HG03135 (cell line): ENCODE measurements at regions not wholly inside any gene's neighbourhood (a gene's known extent, or its start where the extent isn't known, plus 50 kb on each side); places are given as distances from the start of the nearest gene placed in this dataset.
"Not testable (repeated sequence)": the region's sequence is repeated elsewhere in the genome, so short reads cannot be mapped to it uniquely, and the experiment has no call there.

Experiments used
- ATAC-seq: cut with Tn5 transposase; IDR thresholded peaks from one replicate; pipeline ENCODE4 v1.9.1; 2021; ENCODE audit warnings: mild to moderate bottlenecking, moderate library complexity; ENCODE audit not compliant: unreplicated experiment

DNA sequence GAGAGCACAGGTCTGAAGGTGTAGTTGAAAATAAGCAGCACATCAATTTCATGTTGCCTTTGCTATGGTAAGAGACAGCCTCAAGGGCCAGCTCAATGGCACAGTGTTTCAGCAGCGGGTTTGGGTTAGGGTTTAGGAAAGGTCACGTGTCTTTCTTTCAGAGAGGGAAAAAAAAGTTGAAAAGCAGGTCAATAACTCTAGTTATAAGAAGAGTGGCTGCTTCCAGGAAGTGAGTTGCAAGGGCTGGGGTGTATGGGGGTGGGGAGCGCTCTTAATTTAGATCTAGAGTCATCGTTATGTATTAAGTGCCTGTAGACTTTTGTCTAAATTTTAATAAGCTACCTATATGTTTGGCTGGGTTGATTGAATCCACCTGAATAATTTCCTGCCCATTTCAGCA lies 118.5 kb upstream of the SPAG17 start:
- ATAC-seq: no peak

DNA sequence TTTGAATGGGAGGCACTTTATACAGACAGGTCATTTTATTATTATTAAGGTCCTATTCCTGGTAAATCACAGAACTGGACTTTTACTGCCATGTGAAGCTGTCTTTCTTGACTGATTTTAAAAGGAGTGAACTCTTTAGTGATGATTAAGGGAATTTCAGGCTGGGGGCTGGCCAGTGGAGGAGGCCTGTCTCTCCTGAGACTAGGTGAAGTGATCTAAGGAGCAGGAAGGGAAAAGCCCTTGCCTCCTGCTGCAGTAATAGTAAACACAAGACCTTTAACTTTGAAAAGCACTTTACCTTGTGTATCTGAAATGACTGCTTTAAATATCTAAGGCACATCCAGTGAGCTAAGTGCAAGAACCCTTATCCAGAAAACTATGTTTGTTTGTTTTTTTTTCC lies 118.0 kb upstream of the SPAG17 start:
- ATAC-seq: no peak

DNA sequence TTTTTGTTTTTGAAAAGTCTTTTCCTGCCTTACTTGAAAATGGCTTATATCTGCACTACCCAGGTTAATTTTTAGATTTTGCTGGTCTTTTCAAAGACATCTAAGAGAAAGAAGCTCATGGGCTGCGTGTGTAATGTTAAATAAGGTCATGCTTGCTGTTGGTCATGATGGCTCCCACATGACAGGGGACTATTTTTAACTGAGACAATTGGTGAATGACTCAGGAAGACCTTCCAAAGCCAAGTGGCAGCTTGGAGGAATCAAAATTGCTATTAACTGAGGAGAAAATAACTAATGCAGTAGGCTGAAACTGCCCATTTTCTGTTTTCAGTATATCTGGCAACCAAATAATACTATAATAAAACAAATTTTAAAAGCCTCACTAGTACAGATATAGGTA lies 117.1 kb upstream of the SPAG17 start:
- ATAC-seq: no peak

DNA sequence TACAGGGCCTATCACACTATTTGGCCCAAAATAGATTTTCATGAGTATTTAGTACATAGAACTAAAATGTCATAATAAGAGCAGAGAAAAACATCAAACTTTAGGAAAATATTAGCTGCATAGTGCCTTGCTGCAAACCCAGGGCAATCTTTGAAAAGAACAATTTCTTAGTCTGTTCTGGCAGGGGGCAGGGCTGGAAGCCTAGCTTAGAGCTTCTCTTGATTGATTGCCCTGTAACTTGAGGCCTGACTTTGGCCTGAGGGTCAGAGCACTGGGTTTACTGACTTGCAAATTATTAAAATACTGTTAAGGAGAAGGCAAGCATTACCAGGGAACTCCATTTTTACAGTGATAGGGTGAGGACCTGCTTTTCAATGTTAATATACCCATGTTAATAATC lies 115.8 kb upstream of the SPAG17 start:
- no peak for ATAC-seq

DNA sequence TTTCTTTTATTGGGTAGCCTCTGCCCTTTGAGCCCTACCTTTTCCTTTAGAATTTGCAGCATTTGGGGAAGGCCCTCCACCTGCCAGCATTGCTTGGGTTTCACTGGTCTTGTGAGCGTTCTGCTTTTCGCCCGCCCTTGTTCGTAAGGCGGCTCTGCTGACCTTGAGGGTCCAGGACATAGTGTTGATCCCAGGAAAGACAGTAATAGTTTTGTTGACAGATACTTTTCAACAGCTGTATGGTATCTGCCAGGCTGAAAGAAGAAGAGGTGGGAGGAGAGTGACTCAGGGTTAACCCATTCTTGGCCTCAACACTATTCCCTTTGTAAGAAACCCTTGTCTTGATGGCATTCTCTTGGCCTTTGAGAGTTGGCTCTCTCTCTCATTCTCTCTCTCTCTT lies 113.4 kb upstream of the SPAG17 start:
- no peak for ATAC-seq

DNA sequence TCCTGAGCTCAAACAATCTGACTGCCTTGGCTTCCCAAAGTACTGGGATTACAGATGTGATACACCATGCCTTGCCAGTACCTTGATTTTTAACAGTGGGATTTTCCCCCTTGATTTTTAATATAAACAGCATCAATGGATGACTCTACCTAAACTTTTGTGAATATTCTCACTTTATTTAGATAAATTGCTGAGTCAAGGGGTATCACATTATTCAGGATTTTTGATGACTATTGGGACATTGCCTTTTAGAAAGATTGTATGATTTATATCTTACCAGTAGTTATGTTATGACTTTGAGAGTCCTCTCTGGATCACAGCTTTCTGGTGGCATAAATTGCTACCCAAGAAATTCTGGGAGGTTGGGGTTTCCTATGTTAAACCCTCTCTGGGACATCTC lies 112.5 kb upstream of the SPAG17 start:
- ATAC-seq: no peak

DNA sequence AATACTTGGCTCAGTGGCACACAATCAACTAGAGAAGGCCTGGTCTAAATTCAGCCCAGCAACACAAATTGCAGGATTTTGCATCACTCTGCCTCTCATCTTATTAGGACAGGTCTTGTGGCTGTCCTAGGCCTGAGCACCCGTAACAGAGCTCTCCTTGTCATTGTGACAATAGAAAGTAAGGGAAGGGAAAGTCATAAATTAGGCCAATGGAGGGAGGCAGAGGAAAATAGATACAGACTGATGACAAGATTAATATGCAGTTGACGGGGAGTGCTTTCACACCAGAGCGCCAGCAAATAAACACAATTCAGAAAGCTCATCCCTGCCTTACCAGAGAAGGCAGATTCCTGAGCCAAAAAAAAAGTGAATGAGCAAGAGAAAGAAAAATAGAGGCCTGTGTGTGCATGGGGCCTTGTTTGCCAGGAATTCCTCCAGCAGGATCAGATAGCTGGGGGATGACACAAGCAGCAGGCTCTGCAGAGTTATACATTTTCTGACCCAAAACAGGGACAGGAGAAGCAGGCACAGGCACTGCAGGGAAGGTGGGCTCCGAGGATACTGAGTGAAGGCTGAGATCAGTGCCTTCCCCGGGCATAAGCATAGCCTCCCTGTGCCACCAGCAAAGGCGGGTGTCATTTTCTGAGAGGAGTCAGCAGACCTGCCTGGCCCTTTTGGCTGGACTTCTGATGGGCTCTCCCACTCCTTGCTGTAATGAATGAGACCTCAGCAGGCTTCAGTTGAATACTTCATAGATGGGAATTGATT lies 110.0 kb upstream of the SPAG17 start:
- no peak for ATAC-seq

DNA sequence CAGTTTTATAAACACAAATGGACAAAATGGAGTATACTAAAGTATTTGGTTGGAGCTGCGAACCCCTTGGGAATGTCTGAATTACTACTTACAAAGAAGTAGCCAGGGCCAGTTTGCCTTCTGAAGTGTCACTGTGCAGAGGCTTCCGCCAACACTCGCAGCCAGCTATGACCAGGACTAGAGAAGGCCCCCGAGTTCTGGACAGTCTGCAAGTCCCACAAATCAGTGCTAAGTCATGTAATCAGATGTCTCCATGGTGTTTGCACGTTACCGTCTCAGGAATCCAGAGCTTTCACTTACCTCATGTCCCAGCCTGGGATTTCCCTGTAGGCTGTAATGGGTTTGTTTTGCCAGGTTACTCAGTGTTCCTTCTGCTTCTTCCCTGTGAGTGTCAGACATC lies 106.6 kb upstream of the SPAG17 start:
- ATAC-seq: no peak

DNA sequence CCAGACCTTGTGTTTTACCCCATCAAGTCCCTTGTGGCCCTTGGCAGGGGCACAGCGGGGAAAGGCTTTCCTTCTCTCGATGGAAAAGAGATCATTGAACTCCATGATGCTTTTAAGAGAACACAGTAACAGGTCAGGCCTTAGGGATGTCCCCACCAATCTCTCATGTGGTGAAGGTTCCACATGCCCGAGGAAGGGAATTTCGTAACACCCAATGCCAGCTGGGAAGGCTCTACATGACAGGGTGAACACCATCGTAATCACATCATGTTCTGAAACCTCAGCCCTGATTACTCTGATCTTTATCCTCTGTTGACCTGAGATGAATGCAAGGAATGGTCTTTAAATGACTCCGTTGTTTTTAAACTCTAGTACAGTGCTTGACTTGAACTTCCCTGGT lies 105.5 kb upstream of the SPAG17 start:
- ATAC-seq: no peak

DNA sequence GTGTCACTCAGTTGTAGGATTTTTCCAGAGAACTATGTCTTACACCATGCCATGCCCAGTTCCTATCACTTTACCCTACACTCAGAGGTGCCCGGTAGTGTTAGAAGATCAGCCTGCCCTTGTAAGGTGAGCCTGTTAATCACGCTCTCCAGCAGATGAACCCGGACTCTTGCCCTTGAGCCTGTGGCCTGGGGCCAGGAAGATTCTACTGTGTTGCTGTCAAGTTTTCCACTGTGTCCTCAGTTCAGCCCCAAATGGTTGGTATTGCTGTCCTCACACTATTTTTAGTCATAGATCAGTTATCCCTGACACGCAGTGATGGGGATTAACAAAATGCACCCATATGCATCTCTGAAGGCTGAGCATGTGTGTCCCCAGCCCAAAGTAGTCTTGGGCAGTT lies 105.0 kb upstream of the SPAG17 start:
- ATAC-seq: no peak

DNA sequence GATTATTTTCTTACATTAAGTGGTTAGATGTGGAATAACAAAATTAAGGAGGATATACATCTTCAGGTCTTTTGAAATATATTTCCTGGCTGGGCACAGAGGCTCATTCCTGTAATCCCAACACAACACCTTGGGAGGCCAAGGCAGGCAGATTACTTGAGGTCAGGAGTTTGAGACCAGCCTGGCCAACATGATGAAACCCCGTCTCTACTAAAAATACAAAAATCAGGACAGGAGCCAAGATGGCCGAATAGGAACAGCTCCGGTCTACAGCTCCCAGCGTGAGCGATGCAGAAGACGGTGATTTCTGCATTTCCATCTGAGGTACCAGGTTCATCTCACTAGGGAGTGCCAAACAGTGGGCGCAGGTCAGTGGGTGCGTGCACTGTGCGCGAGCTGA lies 95.6 kb upstream of the SPAG17 start:
- ATAC-seq: not testable (repeated sequence)

DNA sequence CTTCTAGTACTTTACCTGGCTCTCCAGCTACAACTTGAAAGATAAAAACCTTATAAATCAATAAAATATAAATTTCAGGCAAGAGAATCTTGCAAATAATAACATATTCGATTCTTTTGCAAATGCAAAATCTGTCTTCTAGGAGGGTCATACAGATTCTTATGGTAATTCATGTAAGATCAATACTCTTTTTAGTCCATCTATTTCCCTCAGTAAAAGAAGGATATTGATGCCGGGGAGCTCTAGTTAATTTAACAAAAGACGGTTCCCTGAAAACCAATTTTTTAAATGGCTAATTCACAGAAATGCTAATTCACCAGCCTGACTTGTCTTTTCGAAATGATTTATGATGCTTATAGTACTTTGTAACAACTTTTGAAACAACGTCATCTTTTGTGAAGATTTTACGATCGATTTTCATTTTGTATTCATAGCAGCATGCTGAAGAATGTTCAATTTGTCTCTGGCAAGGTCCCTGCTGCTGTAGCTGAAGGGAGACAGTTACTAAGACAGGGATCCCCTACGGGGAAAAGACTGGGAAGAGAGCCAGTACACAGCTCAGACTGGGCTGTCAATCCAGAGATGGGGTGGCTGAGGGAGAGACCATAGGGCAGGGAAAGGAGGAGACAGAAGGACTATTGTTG lies 90.6 kb upstream of the SPAG17 start:
- no peak for ATAC-seq

DNA sequence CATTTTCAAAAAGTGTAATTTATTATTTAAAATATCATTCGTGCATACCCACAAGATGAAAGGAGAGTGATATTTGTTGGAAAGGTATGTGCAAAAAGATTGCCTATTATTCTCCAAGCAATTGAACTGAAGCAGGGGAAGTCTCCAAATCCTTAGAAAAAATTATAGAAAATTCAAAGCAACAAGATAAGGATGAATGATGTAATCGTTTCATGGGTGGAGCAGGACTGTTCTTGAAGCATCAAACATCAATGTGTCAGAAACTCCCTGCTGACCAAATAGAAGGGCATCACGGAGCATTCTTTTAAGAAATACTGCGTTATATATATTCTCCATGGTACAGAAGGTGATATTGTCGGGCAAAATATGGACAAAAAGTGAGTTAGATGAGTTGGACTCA lies 87.9 kb upstream of the SPAG17 start:
- no peak for ATAC-seq

DNA sequence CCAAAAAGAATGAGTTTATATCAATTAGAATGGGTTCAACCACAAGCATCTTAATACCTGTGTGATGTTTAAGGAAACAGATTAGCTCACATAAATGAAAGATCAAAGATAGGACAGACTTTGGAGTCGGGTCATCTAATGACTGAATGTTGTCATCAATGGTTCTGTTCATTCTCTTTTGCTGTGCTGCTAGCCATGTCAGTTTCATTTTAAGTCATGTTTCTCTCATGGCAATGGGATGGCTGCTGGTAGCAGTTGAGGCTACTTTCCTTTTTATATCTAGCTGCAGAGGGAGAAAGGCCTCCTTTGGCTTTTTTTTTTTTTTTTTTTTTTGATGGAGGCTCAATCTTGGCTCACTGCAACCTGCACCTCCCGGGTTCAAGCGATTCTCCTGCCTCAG lies 86.9 kb upstream of the SPAG17 start:
- no peak for ATAC-seq

DNA sequence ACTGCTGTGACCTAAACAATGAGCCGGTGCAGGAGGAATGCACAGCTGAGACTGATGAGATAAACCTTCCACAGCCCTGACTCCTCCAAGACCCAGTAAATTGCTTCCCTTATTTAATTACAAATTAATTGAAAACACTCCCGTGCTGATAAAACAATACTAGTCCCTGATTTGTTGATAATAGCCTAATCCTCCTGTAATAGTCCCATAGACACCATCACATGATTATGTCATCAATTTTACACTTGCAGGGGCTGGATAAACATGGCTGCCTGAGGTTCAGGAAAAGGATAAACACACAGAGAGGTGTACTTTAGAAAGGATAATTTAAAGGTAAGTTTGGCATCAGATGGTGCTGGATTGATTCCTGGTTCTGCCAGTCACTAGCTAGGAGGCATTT lies 84.6 kb upstream of the SPAG17 start:
- ATAC-seq: no peak

DNA sequence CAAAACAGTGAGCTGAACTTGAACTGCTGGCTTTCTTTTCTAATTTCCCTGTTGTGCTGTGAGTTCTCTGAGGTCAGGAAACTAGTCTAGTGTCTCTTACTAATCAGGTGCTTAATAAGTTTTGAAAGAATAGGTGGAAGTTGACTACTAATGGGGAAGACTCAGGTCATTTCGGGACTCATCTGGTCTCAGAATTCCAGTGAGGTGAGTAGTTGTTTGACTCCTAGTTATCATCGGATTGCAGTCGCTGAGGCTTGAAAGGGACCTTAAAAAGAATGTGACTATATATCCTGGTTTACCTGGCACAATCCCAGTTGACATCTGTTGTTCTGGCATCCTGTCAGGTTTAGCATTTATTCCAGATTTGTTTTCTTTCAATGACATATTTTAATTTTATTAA lies 81.4 kb upstream of the SPAG17 start:
- no peak for ATAC-seq

DNA sequence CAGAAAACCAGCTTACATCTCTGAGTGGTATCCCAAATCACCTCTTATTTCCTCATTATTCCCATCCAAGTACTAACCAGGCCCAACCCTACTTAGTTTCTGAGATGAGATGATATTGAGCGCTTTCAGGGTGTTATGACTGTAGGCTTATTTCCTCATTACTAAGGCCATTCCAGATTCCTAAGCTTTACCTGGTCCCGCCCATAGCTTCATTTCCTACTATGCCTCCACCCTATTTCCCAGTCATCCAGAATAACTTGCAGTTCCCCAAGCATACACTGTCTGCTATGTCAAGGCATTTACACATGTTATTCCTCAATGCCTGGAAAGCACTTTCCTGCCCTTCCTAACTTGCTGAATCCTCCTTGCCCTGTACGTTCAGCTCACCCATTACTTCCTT lies 79.3 kb upstream of the SPAG17 start:
- no peak for ATAC-seq

DNA sequence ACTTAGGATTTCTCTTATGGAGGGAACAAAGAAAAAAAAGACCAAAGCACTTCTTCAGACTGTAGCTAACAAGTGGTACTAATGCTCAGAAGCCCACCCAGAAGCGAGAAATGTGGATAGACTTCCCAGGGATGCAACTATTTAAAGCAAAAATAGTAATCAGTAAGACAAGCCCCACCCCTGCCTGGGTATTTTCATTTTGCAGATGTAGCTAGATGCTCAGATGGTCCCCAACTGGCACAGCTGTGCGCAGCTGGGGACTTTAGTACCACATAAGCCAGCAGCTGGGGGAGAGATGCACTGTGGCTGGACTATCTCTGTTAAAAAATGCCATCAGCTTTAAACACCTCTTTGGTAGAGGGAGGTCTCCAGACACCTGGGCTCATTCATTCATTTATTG lies 77.8 kb upstream of the SPAG17 start:
- ATAC-seq: no peak

DNA sequence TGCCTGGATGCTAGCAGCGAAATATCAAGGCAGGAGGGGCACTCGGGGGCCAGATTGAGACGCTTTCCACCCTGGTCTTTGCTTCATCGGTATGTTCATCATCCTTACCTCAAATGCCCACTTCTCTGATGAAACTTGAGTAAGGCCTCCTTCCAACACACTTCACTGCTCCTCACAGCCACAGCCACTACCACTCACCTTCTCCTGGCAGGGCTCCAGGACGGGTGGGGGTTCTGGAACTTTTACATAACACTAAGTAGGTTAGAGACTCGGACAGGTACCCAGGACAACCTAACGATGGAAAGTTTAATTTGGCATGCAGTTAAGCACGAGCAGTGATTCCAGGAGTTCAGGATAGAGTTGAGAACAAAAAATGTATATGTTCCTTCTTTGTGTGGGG lies 73.9 kb upstream of the SPAG17 start:
- ATAC-seq: no peak

DNA sequence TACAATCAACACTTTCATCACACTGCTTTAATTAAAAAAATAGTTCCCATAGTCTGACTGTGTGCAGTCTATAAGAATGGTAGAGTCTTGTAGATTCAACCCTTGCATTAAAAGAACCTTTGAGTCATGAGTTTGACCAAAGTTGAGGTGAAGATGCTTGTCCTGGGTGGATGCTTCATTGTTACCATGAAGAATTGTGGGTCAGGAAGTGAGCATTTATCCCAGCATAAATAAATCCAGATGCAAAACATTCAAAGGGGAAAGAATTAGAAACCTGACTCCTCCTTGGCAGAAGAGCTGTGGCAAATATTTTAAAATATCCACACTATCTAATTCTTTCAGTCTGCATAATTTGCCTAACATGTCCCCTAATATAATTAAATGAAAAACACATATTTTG lies 72.9 kb upstream of the SPAG17 start:
- ATAC-seq: no peak

DNA sequence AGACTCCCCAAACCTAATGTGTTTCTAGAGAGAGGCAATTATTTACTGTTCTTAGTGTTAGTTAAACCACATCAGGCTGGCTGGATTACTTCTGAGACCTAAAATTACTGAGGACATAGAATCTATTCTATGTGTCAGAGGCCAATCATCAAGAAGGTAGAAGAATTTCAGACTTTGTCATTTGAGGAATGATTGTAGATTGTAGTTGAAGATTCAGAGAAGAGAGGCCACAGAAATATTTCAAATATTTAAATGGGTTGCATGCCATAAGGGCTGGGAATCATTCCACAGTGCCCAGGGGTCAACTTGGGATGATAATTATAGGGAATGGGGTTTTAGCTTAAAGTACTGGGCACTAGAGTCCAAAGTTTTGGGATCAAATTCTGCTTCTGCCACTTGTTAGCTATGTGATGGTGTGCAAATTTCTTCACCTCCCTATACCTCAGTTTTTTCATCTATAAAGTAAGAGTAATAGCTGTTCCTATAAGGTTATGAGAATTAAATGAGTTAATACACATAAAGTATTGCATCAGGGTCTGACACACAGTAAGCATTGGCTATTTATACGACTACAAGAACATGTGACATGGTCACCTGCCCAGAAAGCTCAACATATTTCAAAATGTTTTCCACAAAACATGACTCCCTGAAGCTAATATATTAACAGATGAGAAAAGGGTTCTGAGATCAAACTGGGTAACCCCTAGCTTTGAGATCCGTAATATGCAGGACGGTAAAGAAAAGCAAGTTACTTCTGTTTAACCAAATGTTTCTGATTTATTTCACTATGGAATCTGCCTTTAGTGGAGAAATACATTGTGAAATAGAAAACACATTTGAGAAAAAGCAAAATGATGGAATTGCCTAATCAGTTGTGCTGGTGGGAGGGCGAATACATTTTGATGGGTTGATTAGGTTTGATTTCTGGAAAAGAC lies 69.7 kb upstream of the SPAG17 start:
- ATAC-seq: no peak

DNA sequence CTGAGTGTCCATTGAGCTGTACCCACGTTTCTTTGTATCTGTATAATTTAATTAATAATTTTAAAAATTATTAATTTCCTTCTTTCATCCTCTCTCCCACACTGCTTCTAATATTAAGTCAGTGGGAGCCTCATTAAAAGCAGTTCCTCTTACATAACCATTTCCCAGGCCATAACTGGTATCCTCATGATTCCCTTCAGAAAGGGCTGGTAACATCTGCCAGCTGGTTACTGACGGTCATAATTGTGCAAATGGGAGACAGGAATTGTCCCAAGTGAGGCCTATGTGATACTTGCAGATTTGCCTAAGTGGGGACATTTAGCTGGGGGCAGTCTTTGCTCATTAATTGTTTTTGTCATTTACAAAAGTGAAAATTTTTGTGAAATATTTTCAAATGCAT lies 69.0 kb upstream of the SPAG17 start:
- ATAC-seq: no peak
